ENCODE measurements at regions not wholly inside any gene's neighbourhood (a gene's known extent, or its start where the extent isn't known, plus 50 kb on each side); places are given as distances from the start of the nearest gene placed in this dataset.

DNA sequence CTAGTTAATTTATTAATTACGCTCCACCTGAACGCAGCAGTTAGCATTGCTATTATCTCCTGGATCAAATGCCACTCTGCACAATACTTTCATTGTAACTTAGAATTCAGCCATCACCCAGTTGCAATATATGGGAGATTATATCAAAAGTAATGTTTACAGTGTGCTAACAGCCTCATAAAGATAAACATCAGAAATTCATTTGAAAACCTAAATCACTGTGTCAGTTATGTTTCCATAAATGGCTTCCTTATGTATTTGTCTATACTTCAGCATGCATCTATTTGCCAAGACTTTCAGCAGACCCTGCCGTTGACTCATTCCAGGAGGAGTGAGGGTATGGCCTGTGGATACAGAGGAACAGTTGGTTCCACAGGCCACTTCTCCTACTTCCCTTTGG lies 300.1 kb downstream of the TFAP2B start:
- Histone ChIP-seq H3F3A (replicated peaks; ENCODE audit: low read depth) (no peaks in the 10 kb centered on the region), H3K4me1 (ENCODE audit: insufficient read depth) (no peaks in the 10 kb centered on the region), H3K9me2 (ENCODE audit: insufficient read depth) (0 out of 2 replicates have a peak, but pooled peaks cover 12% of the 10 kb centered on the region), H3K4me2 (no peak overlapping the region), H3K4me3 (no peak overlapping the region), H2AFZ (no peak overlapping the region), H3K27ac (ENCODE audit: low read depth) (no peak overlapping the region), H3K36me3 (ENCODE audit: insufficient read depth) (no peaks in the 10 kb centered on the region), H4K20me1 (replicated peaks; ENCODE audit: insufficient read depth) (no peaks in the 10 kb centered on the region), H3K27me3 (ENCODE audit: insufficient read depth) (no peaks in the 10 kb centered on the region), H3K79me2 (replicated peaks; ENCODE audit: insufficient read depth) (no peaks in the 10 kb centered on the region)
- H3K36me3 Mint-ChIP-seq (ENCODE audit: low read depth) = peaks cover 10% of the 10 kb centered on the region; the same call in 2 of the 3 replicates
- H3K9me3 Mint-ChIP-seq = peaks cover 27% of the 10 kb centered on the region
- no peaks in the 10 kb centered on the region for H3K27me3 Mint-ChIP-seq (ENCODE audit: insufficient read depth, low read depth, poor library complexity)
- H3K27ac Mint-ChIP-seq = no peak overlapping the region; the same call in 1 of the 2 replicates
- peaks cover 11% of the 10 kb centered on the region for H3K4me1 Mint-ChIP-seq
- DNase-seq (ENCODE audit: low spot score) (no peak), ATAC-seq (no peak)
- no peak overlapping the region for H3K4me3 Mint-ChIP-seq
- TF ChIP-seq, protein P1, sequence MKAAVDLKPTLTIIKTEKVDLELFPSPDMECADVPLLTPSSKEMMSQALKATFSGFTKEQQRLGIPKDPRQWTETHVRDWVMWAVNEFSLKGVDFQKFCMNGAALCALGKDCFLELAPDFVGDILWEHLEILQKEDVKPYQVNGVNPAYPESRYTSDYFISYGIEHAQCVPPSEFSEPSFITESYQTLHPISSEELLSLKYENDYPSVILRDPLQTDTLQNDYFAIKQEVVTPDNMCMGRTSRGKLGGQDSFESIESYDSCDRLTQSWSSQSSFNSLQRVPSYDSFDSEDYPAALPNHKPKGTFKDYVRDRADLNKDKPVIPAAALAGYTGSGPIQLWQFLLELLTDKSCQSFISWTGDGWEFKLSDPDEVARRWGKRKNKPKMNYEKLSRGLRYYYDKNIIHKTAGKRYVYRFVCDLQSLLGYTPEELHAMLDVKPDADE (IDR thresholded peaks at IDR 0.05) = no peak
- TF ChIP-seq ZNF114 (CRISPR knock-in tag; IDR thresholded peaks at IDR 0.05) = no peak
- TF ChIP-seq CREB1 (CRISPR knock-in tag; IDR thresholded peaks at IDR 0.05; ENCODE audit: low read depth) = no peak
- no peak for TF ChIP-seq STAT1 (IDR thresholded peaks at IDR 0.05; ENCODE audit: unreplicated experiment)
- TF ChIP-seq EZH2phosphoT487 (IDR thresholded peaks at IDR 0.05; ENCODE audit: unreplicated experiment) = no peak
- TF ChIP-seq, protein P2, sequence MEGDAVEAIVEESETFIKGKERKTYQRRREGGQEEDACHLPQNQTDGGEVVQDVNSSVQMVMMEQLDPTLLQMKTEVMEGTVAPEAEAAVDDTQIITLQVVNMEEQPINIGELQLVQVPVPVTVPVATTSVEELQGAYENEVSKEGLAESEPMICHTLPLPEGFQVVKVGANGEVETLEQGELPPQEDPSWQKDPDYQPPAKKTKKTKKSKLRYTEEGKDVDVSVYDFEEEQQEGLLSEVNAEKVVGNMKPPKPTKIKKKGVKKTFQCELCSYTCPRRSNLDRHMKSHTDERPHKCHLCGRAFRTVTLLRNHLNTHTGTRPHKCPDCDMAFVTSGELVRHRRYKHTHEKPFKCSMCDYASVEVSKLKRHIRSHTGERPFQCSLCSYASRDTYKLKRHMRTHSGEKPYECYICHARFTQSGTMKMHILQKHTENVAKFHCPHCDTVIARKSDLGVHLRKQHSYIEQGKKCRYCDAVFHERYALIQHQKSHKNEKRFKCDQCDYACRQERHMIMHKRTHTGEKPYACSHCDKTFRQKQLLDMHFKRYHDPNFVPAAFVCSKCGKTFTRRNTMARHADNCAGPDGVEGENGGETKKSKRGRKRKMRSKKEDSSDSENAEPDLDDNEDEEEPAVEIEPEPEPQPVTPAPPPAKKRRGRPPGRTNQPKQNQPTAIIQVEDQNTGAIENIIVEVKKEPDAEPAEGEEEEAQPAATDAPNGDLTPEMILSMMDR (conservative IDR thresholded peaks at IDR 0.05; ENCODE audit: low read depth in 2 of 2) = no peak
- TF ChIP-seq EZH2 (IDR thresholded peaks at IDR 0.05; ENCODE audit: low read depth, unreplicated experiment) = no peak
- TF ChIP-seq, protein P3, sequence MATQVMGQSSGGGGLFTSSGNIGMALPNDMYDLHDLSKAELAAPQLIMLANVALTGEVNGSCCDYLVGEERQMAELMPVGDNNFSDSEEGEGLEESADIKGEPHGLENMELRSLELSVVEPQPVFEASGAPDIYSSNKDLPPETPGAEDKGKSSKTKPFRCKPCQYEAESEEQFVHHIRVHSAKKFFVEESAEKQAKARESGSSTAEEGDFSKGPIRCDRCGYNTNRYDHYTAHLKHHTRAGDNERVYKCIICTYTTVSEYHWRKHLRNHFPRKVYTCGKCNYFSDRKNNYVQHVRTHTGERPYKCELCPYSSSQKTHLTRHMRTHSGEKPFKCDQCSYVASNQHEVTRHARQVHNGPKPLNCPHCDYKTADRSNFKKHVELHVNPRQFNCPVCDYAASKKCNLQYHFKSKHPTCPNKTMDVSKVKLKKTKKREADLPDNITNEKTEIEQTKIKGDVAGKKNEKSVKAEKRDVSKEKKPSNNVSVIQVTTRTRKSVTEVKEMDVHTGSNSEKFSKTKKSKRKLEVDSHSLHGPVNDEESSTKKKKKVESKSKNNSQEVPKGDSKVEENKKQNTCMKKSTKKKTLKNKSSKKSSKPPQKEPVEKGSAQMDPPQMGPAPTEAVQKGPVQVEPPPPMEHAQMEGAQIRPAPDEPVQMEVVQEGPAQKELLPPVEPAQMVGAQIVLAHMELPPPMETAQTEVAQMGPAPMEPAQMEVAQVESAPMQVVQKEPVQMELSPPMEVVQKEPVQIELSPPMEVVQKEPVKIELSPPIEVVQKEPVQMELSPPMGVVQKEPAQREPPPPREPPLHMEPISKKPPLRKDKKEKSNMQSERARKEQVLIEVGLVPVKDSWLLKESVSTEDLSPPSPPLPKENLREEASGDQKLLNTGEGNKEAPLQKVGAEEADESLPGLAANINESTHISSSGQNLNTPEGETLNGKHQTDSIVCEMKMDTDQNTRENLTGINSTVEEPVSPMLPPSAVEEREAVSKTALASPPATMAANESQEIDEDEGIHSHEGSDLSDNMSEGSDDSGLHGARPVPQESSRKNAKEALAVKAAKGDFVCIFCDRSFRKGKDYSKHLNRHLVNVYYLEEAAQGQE (IDR thresholded peaks at IDR 0.05; ENCODE audit: unreplicated experiment) = no peak
- TF ChIP-seq NANOG (IDR thresholded peaks at IDR 0.05; ENCODE audit: borderline replicate concordance) = no peak
- TF ChIP-seq JUNB (IDR thresholded peaks at IDR 0.05; ENCODE audit: unreplicated experiment) = no peak
- TF ChIP-seq POLR2AphosphoS5 (IDR thresholded peaks at IDR 0.05; ENCODE audit: low read depth) = no peak
- TF ChIP-seq, protein P4, sequence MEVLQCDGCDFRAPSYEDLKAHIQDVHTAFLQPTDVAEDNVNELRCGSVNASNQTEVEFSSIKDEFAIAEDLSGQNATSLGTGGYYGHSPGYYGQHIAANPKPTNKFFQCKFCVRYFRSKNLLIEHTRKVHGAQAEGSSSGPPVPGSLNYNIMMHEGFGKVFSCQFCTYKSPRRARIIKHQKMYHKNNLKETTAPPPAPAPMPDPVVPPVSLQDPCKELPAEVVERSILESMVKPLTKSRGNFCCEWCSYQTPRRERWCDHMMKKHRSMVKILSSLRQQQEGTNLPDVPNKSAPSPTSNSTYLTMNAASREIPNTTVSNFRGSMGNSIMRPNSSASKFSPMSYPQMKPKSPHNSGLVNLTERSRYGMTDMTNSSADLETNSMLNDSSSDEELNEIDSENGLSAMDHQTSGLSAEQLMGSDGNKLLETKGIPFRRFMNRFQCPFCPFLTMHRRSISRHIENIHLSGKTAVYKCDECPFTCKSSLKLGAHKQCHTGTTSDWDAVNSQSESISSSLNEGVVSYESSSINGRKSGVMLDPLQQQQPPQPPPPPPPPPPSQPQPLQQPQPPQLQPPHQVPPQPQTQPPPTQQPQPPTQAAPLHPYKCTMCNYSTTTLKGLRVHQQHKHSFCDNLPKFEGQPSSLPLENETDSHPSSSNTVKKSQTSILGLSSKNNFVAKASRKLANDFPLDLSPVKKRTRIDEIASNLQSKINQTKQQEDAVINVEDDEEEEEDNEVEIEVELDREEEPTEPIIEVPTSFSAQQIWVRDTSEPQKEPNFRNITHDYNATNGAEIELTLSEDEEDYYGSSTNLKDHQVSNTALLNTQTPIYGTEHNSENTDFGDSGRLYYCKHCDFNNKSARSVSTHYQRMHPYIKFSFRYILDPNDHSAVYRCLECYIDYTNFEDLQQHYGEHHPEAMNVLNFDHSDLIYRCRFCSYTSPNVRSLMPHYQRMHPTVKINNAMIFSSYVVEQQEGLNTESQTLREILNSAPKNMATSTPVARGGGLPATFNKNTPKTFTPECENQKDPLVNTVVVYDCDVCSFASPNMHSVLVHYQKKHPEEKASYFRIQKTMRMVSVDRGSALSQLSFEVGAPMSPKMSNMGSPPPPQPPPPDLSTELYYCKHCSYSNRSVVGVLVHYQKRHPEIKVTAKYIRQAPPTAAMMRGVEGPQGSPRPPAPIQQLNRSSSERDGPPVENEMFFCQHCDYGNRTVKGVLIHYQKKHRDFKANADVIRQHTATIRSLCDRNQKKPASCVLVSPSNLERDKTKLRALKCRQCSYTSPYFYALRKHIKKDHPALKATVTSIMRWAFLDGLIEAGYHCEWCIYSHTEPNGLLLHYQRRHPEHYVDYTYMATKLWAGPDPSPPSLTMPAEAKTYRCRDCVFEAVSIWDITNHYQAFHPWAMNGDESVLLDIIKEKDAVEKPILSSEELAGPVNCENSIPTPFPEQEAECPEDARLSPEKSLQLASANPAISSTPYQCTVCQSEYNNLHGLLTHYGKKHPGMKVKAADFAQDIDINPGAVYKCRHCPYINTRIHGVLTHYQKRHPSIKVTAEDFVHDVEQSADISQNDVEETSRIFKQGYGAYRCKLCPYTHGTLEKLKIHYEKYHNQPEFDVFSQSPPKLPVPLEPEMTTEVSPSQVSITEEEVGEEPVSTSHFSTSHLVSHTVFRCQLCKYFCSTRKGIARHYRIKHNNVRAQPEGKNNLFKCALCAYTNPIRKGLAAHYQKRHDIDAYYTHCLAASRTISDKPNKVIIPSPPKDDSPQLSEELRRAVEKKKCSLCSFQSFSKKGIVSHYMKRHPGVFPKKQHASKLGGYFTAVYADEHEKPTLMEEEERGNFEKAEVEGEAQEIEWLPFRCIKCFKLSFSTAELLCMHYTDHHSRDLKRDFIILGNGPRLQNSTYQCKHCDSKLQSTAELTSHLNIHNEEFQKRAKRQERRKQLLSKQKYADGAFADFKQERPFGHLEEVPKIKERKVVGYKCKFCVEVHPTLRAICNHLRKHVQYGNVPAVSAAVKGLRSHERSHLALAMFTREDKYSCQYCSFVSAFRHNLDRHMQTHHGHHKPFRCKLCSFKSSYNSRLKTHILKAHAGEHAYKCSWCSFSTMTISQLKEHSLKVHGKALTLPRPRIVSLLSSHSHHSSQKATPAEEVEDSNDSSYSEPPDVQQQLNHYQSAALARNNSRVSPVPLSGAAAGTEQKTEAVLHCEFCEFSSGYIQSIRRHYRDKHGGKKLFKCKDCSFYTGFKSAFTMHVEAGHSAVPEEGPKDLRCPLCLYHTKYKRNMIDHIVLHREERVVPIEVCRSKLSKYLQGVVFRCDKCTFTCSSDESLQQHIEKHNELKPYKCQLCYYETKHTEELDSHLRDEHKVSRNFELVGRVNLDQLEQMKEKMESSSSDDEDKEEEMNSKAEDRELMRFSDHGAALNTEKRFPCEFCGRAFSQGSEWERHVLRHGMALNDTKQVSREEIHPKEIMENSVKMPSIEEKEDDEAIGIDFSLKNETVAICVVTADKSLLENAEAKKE (CRISPR knock-in tag; IDR thresholded peaks at IDR 0.05) = no peak
- no peak for TF ChIP-seq ZNF331 (CRISPR knock-in tag; IDR thresholded peaks at IDR 0.05; ENCODE audit: low read depth)
